OCI-LY1 (cell line): ENCODE measurements at regions not wholly inside any gene's neighbourhood (a gene's known extent, or its start where the extent isn't known, plus 50 kb on each side); places are given as distances from the start of the nearest gene placed in this dataset.

Experiments used
- CTCF ChIP-seq: fragments of 200-600 bp; sonication (generic), shearing (Covaris generic); IDR thresholded peaks from 2 replicates; pipeline ENCODE4 v1.5.1; 2017; ENCODE audit warnings: mild to moderate bottlenecking, antibody characterized with exemption, low read length, moderate library complexity, mixed read lengths
- EZH2 ChIP-seq: fragments of 200-600 bp; sonication (generic), shearing (Covaris generic); IDR thresholded peaks from 2 replicates; pipeline ENCODE4 v1.8.0; 2017; ENCODE audit warnings: borderline replicate concordance, mixed run types, mild to moderate bottlenecking, antibody characterized with exemption, low read length, moderate library complexity, mixed read lengths

- TF ChIP-seq CTCF (no peak), EZH2 (no peak)
Measured at GRCh38 chr9:12141422-12141821, 551.8 kb upstream of the TYRP1 start.
